ENCODE measurements at regions not wholly inside any gene's neighbourhood (a gene's known extent, or its start where the extent isn't known, plus 50 kb on each side); places are given as distances from the start of the nearest gene placed in this dataset.

DNA sequence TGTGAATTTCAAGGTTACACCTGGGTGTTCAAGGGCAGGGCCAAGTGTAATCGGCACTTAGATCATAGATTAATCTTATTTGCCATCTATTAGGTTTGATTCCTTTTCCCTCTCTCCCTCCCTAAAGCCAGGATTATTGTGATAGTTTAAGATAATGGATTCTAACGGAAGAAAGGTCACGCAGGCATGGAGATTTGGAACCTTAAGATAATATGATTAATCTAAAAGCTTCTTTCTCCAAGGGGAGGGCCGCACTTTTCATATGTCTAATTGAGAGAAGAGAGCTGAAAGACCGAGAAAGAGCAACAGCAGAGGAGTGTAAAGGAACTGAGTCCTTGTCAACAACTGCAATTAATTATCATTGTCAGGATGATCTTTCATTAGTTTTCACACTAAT, 858.8 kb upstream of the NR2F2 start (continued):
- no peak for TF ChIP-seq ZNF562 (CRISPR knock-in tag; IDR thresholded peaks at IDR 0.05; ENCODE audit: borderline replicate concordance)
- TF ChIP-seq ZNF333 (CRISPR knock-in tag; IDR thresholded peaks at IDR 0.05; ENCODE audit: borderline replicate concordance): no peak
- TF ChIP-seq, protein P1, sequence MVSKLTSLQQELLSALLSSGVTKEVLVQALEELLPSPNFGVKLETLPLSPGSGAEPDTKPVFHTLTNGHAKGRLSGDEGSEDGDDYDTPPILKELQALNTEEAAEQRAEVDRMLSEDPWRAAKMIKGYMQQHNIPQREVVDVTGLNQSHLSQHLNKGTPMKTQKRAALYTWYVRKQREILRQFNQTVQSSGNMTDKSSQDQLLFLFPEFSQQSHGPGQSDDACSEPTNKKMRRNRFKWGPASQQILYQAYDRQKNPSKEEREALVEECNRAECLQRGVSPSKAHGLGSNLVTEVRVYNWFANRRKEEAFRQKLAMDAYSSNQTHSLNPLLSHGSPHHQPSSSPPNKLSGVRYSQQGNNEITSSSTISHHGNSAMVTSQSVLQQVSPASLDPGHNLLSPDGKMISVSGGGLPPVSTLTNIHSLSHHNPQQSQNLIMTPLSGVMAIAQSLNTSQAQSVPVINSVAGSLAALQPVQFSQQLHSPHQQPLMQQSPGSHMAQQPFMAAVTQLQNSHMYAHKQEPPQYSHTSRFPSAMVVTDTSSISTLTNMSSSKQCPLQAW (CRISPR knock-in tag; IDR thresholded peaks at IDR 0.05): no peak
- no peak for TF ChIP-seq IKZF4 (CRISPR knock-in tag; IDR thresholded peaks at IDR 0.05; ENCODE audit: borderline replicate concordance, low read depth, not compliant biosample characterization)

DNA sequence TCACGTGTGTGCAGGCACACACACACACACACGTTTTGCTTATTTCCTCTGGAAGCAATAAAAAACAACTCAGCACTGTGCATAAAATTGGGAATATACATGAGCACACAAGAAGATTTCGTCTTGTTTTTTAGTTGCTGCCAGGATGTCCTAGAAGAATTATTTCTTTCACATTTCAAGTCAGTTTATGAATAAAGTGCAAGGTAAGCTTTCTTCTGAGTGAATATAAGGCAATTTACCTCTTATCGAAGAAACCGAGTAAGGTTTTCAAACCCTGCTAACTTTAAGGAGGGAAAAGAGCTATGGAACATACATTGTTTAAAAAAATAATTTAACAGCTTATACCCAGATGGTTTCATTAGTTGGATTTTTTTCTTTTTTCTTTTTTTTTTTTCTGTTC, 855.4 kb upstream of the NR2F2 start:
- H3K9me3 ChIP-seq (ENCODE audit: low read length): peaks cover 72% of the 10 kb centered on the region
- H3K4me3 ChIP-seq (replicated peaks in 1 of 3; ENCODE audit: insufficient read depth in 1 of 3, low read depth in 2 of 3, low read length in 3 of 3): no peak overlapping the region
- H3K9ac ChIP-seq (ENCODE audit: insufficient read depth, low read depth, low read length): no peak overlapping the region
- WGBS (ENCODE audit: low lambda C conversion rate): 36% methylated on average over 5 of the region's 5 CpGs
- BruUV-seq (replicated peaks): no TSS peak
- no peaks in the 10 kb centered on the region for H3K36me3 ChIP-seq (replicated peaks in 1 of 2; ENCODE audit: control insufficient read depth in 1 of 2, insufficient read depth in 2 of 2, low read length in 2 of 2)
- no peak for FAIRE-seq
- TF ChIP-seq, protein P2, sequence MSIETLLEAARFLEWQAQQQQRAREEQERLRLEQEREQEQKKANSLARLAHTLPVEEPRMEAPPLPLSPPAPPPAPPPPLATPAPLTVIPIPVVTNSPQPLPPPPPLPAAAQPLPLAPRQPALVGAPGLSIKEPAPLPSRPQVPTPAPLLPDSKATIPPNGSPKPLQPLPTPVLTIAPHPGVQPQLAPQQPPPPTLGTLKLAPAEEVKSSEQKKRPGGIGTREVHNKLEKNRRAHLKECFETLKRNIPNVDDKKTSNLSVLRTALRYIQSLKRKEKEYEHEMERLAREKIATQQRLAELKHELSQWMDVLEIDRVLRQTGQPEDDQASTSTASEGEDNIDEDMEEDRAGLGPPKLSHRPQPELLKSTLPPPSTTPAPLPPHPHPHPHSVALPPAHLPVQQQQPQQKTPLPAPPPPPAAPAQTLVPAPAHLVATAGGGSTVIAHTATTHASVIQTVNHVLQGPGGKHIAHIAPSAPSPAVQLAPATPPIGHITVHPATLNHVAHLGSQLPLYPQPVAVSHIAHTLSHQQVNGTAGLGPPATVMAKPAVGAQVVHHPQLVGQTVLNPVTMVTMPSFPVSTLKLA (IDR thresholded peaks at IDR 0.05): no peak
- peak in 1 of 2 experiments; percentile 67; a peak in 2 of 4 replicates for TF ChIP-seq MAFK (conservative IDR thresholded peaks at IDR 0.05 in 1 of 2, IDR thresholded peaks at IDR 0.05 in 1 of 2; ENCODE audit: low read length in 2 of 2)
- no peak for ATAC-seq
- H4K20me1 ChIP-seq (ENCODE audit: insufficient read depth, low read length): no peaks in the 10 kb centered on the region
- intact Hi-C loops (cut with micrococcal nuclease; ENCODE audit: unreplicated experiment): no loop called here
- no peak overlapping the region for H2AFZ ChIP-seq (ENCODE audit: low read length)
- no peaks in the 10 kb centered on the region for H3K27me3 ChIP-seq (ENCODE audit: control insufficient read depth in 1 of 2, insufficient read depth in 2 of 2, low read length in 2 of 2)
- DNase-seq (ENCODE audit: low spot score): no peak
- in situ Hi-C loops (cut with HindIII; ENCODE audit: extremely low pct_ligation_motif_present, low pct_unique_long_range_greater_than_20kb): no loop called here
- H3K4me2 ChIP-seq (ENCODE audit: low read depth, low read length): no peak overlapping the region
- ChIA-PET POLR2A (no interaction called here), CTCF (ENCODE audit: low intra/inter-chr PET ratio, low total read pairs) (no interaction called here)
- H3K79me2 ChIP-seq (ENCODE audit: insufficient read depth, low read length): no peaks in the 10 kb centered on the region
- H3K27ac ChIP-seq (ENCODE audit: extremely low read length, insufficient read depth, low read length): no peak overlapping the region
- H3K4me1 ChIP-seq (ENCODE audit: insufficient read depth, low read length): no peaks in the 10 kb centered on the region
